ENCODE measurements at regions not wholly inside any gene's neighbourhood (a gene's known extent, or its start where the extent isn't known, plus 50 kb on each side); places are given as distances from the start of the nearest gene placed in this dataset.

- H3K4me2 ChIP-seq (replicated peaks; ENCODE audit: low read depth, low read length, poor library complexity, severe bottlenecking), result no peak overlapping the region
- H3K4me1 Mint-ChIP-seq, result no peaks in the 10 kb centered on the region
- ATAC-seq (ENCODE audit: low read depth) (no peak), DNase-seq (no peak)
- H3K27ac ChIP-seq (ENCODE audit: low read length in 2 of 2), result no peak overlapping the region
- H2AFZ ChIP-seq (ENCODE audit: insufficient read depth, low read depth, low read length, poor library complexity, severe bottlenecking), result no peak overlapping the region
- no peaks in the 10 kb centered on the region for H3K79me2 ChIP-seq (ENCODE audit: control insufficient read depth, insufficient read depth, low read length)
- H4K20me1 ChIP-seq (ENCODE audit: control insufficient read depth, insufficient read depth, low read length, poor library complexity, severe bottlenecking), result no peaks in the 10 kb centered on the region
- no peak overlapping the region for H3K4me3 Mint-ChIP-seq
- no peak overlapping the region for H3K27ac Mint-ChIP-seq
- POLR2A ChIA-PET, result no interaction called here
- CTCF ChIA-PET, result no interaction called here
- intact Hi-C loops (cut with micrococcal nuclease), result no loop called here
- H3K27me3 ChIP-seq (replicated peaks in 1 of 4; ENCODE audit: control extremely low read depth in 1 of 4, control insufficient read depth in 3 of 4, insufficient read depth in 4 of 4, low read length in 3 of 4), result no peaks in the 10 kb centered on the region
- peaks cover 5% of the 10 kb centered on the region for H3K9me3 Mint-ChIP-seq (ENCODE audit: insufficient read depth)
- H3K4me1 ChIP-seq (ENCODE audit: control insufficient read depth in 2 of 2, insufficient read depth in 2 of 2, low read length in 2 of 2), result no peaks in the 10 kb centered on the region
- H3K27me3 Mint-ChIP-seq, result peaks cover 8% of the 10 kb centered on the region
- no peak overlapping the region for H3K9ac ChIP-seq (ENCODE audit: low read length)
- no peaks in the 10 kb centered on the region for H3K36me3 ChIP-seq (replicated peaks in 1 of 2; ENCODE audit: control extremely low read depth in 1 of 2, control insufficient read depth in 1 of 2, extremely low read depth in 1 of 2, insufficient read depth in 2 of 2, low read length in 1 of 2)
- peaks cover 0 to 5% (median 1%) of the 10 kb centered on the region in 3 donors for H3K9me3 ChIP-seq (ENCODE audit: control extremely low read depth in 1 of 3, control insufficient read depth in 2 of 3, insufficient read depth in 1 of 3, low read length in 2 of 3)
- TF ChIP-seq CTCF (IDR thresholded peaks at IDR 0.05) (no peak), EZH2 (IDR thresholded peaks at IDR 0.05; ENCODE audit: borderline replicate concordance, insufficient read depth, low read depth, low read length, poor library complexity, severe bottlenecking) (no peak)
- no peak overlapping the region for H3K4me3 ChIP-seq (ENCODE audit: control extremely low read depth in 1 of 5, extremely low read depth in 1 of 5, insufficient read depth in 1 of 5, low read depth in 2 of 5, low read length in 4 of 5)
- 100% methylated on average over 2 of the region's 5 CpGs for WGBS (ENCODE audit: insufficient coverage)
Measured at GRCh38 chr22:27283240-27283639, 518.3 kb downstream of the MN1 start.

GRCh38 chr22:27283714-27284113, 517.8 kb downstream of the MN1 start:
- Histone ChIP-seq H3K27ac (ENCODE audit: low read length in 2 of 2) (no peak overlapping the region), H4K20me1 (ENCODE audit: control insufficient read depth, insufficient read depth, low read length, poor library complexity, severe bottlenecking) (no peaks in the 10 kb centered on the region), H3K79me2 (ENCODE audit: control insufficient read depth, insufficient read depth, low read length) (no peaks in the 10 kb centered on the region), H2AFZ (ENCODE audit: insufficient read depth, low read depth, low read length, poor library complexity, severe bottlenecking) (no peak overlapping the region), H3K4me2 (replicated peaks; ENCODE audit: low read depth, low read length, poor library complexity, severe bottlenecking) (no peak overlapping the region), H3K9me3 (ENCODE audit: control extremely low read depth in 1 of 3, control insufficient read depth in 2 of 3, insufficient read depth in 1 of 3, low read length in 2 of 3) (peaks cover 0 to 8% (median 1%) of the 10 kb centered on the region in 3 donors), H3K36me3 (replicated peaks in 1 of 2; ENCODE audit: control extremely low read depth in 1 of 2, control insufficient read depth in 1 of 2, extremely low read depth in 1 of 2, insufficient read depth in 2 of 2, low read length in 1 of 2) (no peaks in the 10 kb centered on the region), H3K4me3 (ENCODE audit: control extremely low read depth in 1 of 5, extremely low read depth in 1 of 5, insufficient read depth in 1 of 5, low read depth in 2 of 5, low read length in 4 of 5) (no peak overlapping the region), H3K9ac (ENCODE audit: low read length) (no peak overlapping the region), H3K4me1 (ENCODE audit: control insufficient read depth in 2 of 2, insufficient read depth in 2 of 2, low read length in 2 of 2) (no peaks in the 10 kb centered on the region), H3K27me3 (replicated peaks in 1 of 4; ENCODE audit: control extremely low read depth in 1 of 4, control insufficient read depth in 3 of 4, insufficient read depth in 4 of 4, low read length in 3 of 4) (no peaks in the 10 kb centered on the region)
- DNase-seq (no peak), ATAC-seq (ENCODE audit: low read depth) (no peak)
- Mint-ChIP-seq H3K4me1 (no peaks in the 10 kb centered on the region), H3K4me3 (no peak overlapping the region), H3K9me3 (ENCODE audit: insufficient read depth) (peaks cover 5% of the 10 kb centered on the region), H3K27ac (no peak overlapping the region), H3K27me3 (peaks cover 5% of the 10 kb centered on the region)
- POLR2A ChIA-PET, result no interaction called here
- WGBS (ENCODE audit: insufficient coverage), result 100% methylated on average over 1 of the region's 6 CpGs
- TF ChIP-seq CTCF (IDR thresholded peaks at IDR 0.05), result no peak
- no peak for TF ChIP-seq EZH2 (IDR thresholded peaks at IDR 0.05; ENCODE audit: borderline replicate concordance, insufficient read depth, low read depth, low read length, poor library complexity, severe bottlenecking)
- CTCF ChIA-PET, result no interaction called here
- intact Hi-C loops (cut with micrococcal nuclease), result no loop called here
